ENCODE measurements at regions not wholly inside any gene's neighbourhood (a gene's known extent, or its start where the extent isn't known, plus 50 kb on each side); places are given as distances from the start of the nearest gene placed in this dataset.
"Not testable (repeated sequence)": the region's sequence is repeated elsewhere in the genome, so short reads cannot be mapped to it uniquely, and the experiment has no call there.

GRCh38 chr15:24107524-24107923 is 420.4 kb upstream of the NDN start:
- not testable (repeated sequence) for H3K36me3 ChIP-seq (ENCODE audit: insufficient read depth); H2AFZ ChIP-seq (ENCODE audit: low read depth)

GRCh38 chr15:24107948-24108347 is 420.8 kb upstream of the NDN start:
- H3K4me2 ChIP-seq; H3K9ac ChIP-seq; H2AFZ ChIP-seq (ENCODE audit: low read depth): not testable (repeated sequence)

More at GRCh38 chr15:24107524-24107923, 420.4 kb upstream of the NDN start:
- H3K9ac ChIP-seq; H3K27me3 ChIP-seq (ENCODE audit: insufficient read depth, low read depth); H4K20me1 ChIP-seq (ENCODE audit: insufficient read depth); H3K4me1 ChIP-seq (ENCODE audit: low read depth, poor library complexity, severe bottlenecking); H3K4me3 ChIP-seq (IDR thresholded peaks at IDR 0.05; ENCODE audit: insufficient read depth, low read depth, low read length); H3K27ac ChIP-seq; H3K4me2 ChIP-seq; H3K79me2 ChIP-seq (ENCODE audit: insufficient read depth, low read depth): not testable (repeated sequence)

GRCh38 chr15:24108349-24108748 is 421.2 kb upstream of the NDN start:
- H3K4me3 ChIP-seq (IDR thresholded peaks at IDR 0.05; ENCODE audit: insufficient read depth, low read depth, low read length); H3K27ac ChIP-seq; H3K4me2 ChIP-seq; H3K79me2 ChIP-seq (ENCODE audit: insufficient read depth, low read depth); H4K20me1 ChIP-seq (ENCODE audit: insufficient read depth); H3K36me3 ChIP-seq (ENCODE audit: insufficient read depth); H2AFZ ChIP-seq (ENCODE audit: low read depth); H3K27me3 ChIP-seq (ENCODE audit: insufficient read depth, low read depth); H3K9ac ChIP-seq; H3K4me1 ChIP-seq (ENCODE audit: low read depth, poor library complexity, severe bottlenecking): not testable (repeated sequence)

More at GRCh38 chr15:24107948-24108347, 420.8 kb upstream of the NDN start:
- H3K4me1 ChIP-seq (ENCODE audit: low read depth, poor library complexity, severe bottlenecking); H3K27me3 ChIP-seq (ENCODE audit: insufficient read depth, low read depth); H3K27ac ChIP-seq; H3K79me2 ChIP-seq (ENCODE audit: insufficient read depth, low read depth); H3K4me3 ChIP-seq (IDR thresholded peaks at IDR 0.05; ENCODE audit: insufficient read depth, low read depth, low read length); H3K36me3 ChIP-seq (ENCODE audit: insufficient read depth); H4K20me1 ChIP-seq (ENCODE audit: insufficient read depth): not testable (repeated sequence)

- not testable (repeated sequence) for H3K79me2 ChIP-seq (ENCODE audit: insufficient read depth, low read depth)
Measured at GRCh38 chr15:24139622-24140021, 452.5 kb upstream of the NDN start.

GRCh38 chr15:24145070-24145469 is 458.0 kb upstream of the NDN start:
- not testable (repeated sequence) for H3K27me3 ChIP-seq (ENCODE audit: insufficient read depth, low read depth); H4K20me1 ChIP-seq (ENCODE audit: insufficient read depth); H2AFZ ChIP-seq (ENCODE audit: low read depth); H3K79me2 ChIP-seq (ENCODE audit: insufficient read depth, low read depth); H3K27ac ChIP-seq; H3K4me2 ChIP-seq; H3K4me3 ChIP-seq (IDR thresholded peaks at IDR 0.05; ENCODE audit: insufficient read depth, low read depth, low read length); H3K36me3 ChIP-seq (ENCODE audit: insufficient read depth); H3K4me1 ChIP-seq (ENCODE audit: low read depth, poor library complexity, severe bottlenecking); H3K9ac ChIP-seq

More at GRCh38 chr15:24139622-24140021, 452.5 kb upstream of the NDN start:
- not testable (repeated sequence) for H3K4me2 ChIP-seq; H3K27me3 ChIP-seq (ENCODE audit: insufficient read depth, low read depth); H2AFZ ChIP-seq (ENCODE audit: low read depth); H4K20me1 ChIP-seq (ENCODE audit: insufficient read depth); H3K36me3 ChIP-seq (ENCODE audit: insufficient read depth); H3K27ac ChIP-seq; H3K4me1 ChIP-seq (ENCODE audit: low read depth, poor library complexity, severe bottlenecking); H3K4me3 ChIP-seq (IDR thresholded peaks at IDR 0.05; ENCODE audit: insufficient read depth, low read depth, low read length); H3K9ac ChIP-seq

- Histone ChIP-seq H3K9ac (no peak overlapping the region), H3K79me2 (ENCODE audit: insufficient read depth, low read depth) (no peaks in the 10 kb centered on the region), H3K27me3 (ENCODE audit: insufficient read depth, low read depth) (no peaks in the 10 kb centered on the region), H3K4me2 (no peak overlapping the region), H2AFZ (ENCODE audit: low read depth) (no peak overlapping the region), H3K36me3 (ENCODE audit: insufficient read depth) (no peaks in the 10 kb centered on the region), H3K4me3 (IDR thresholded peaks at IDR 0.05; ENCODE audit: insufficient read depth, low read depth, low read length) (no peak overlapping the region), H4K20me1 (ENCODE audit: insufficient read depth) (no peaks in the 10 kb centered on the region), H3K4me1 (ENCODE audit: low read depth, poor library complexity, severe bottlenecking) (no peaks in the 10 kb centered on the region), H3K27ac (no peak overlapping the region)
- TF ChIP-seq CTCF (conservative IDR thresholded peaks at IDR 0.05; ENCODE audit: low read depth, low read length) = no peak
Measured at GRCh38 chr15:24146251-24146650, 459.1 kb upstream of the NDN start.

GRCh38 chr15:24150542-24150941 is 463.4 kb upstream of the NDN start:
- no peak overlapping the region for H3K27ac ChIP-seq
- H3K36me3 ChIP-seq (ENCODE audit: insufficient read depth) = no peaks in the 10 kb centered on the region
- no peaks in the 10 kb centered on the region for H4K20me1 ChIP-seq (ENCODE audit: insufficient read depth)
- H3K4me1 ChIP-seq (ENCODE audit: low read depth, poor library complexity, severe bottlenecking) = no peaks in the 10 kb centered on the region
- no peaks in the 10 kb centered on the region for H3K79me2 ChIP-seq (ENCODE audit: insufficient read depth, low read depth)
- no peak for TF ChIP-seq CTCF (conservative IDR thresholded peaks at IDR 0.05; ENCODE audit: low read depth, low read length)
- H3K9ac ChIP-seq = no peak overlapping the region
- H3K4me2 ChIP-seq = no peak overlapping the region
- no peaks in the 10 kb centered on the region for H3K27me3 ChIP-seq (ENCODE audit: insufficient read depth, low read depth)
- H2AFZ ChIP-seq (ENCODE audit: low read depth) = no peak overlapping the region
- H3K4me3 ChIP-seq (IDR thresholded peaks at IDR 0.05; ENCODE audit: insufficient read depth, low read depth, low read length) = no peak overlapping the region

GRCh38 chr15:24158306-24158705 is 471.2 kb upstream of the NDN start:
- not testable (repeated sequence) for H3K27ac ChIP-seq; H3K79me2 ChIP-seq (ENCODE audit: insufficient read depth, low read depth); H3K9ac ChIP-seq; H3K4me3 ChIP-seq (IDR thresholded peaks at IDR 0.05; ENCODE audit: insufficient read depth, low read depth, low read length); H3K4me1 ChIP-seq (ENCODE audit: low read depth, poor library complexity, severe bottlenecking); H2AFZ ChIP-seq (ENCODE audit: low read depth); H3K27me3 ChIP-seq (ENCODE audit: insufficient read depth, low read depth); H3K4me2 ChIP-seq; H4K20me1 ChIP-seq (ENCODE audit: insufficient read depth); H3K36me3 ChIP-seq (ENCODE audit: insufficient read depth)

GRCh38 chr15:24165512-24165911 is 478.4 kb upstream of the NDN start:
- not testable (repeated sequence) for H3K27ac ChIP-seq; H3K79me2 ChIP-seq (ENCODE audit: insufficient read depth, low read depth); H3K4me3 ChIP-seq (IDR thresholded peaks at IDR 0.05; ENCODE audit: insufficient read depth, low read depth, low read length); H4K20me1 ChIP-seq (ENCODE audit: insufficient read depth); H3K4me1 ChIP-seq (ENCODE audit: low read depth, poor library complexity, severe bottlenecking); H3K4me2 ChIP-seq; H3K27me3 ChIP-seq (ENCODE audit: insufficient read depth, low read depth); H2AFZ ChIP-seq (ENCODE audit: low read depth); H3K36me3 ChIP-seq (ENCODE audit: insufficient read depth); H3K9ac ChIP-seq

All from KMS-11 (cell line).